HepG2 (cell line): ENCODE measurements at regions not wholly inside any gene's neighbourhood (a gene's known extent, or its start where the extent isn't known, plus 50 kb on each side); places are given as distances from the start of the nearest gene placed in this dataset.
A peak's percentile ranks its signal among the peaks of the same experiment; 100 is the strongest.

ENCODE experiments used
- ATAC-seq: fragments of 200-7000 bp; cut with Tn5 transposase; 3 replicates; pipeline ENCODE4 v1.9.1; 2020; ENCODE audit warnings: mild to moderate bottlenecking, moderate library complexity
- BruUV-seq: library from RNA; stranded (reverse); fragments of 400-500 nt; replicated peaks from 2 replicates; lab custom pipeline; 2021; lab: Mats Ljungman, UMichigan
- CTCF ChIA-PET: fragments of 300-600 bp; formaldehyde crosslinking; extraction: SDS; loops from one replicate; lab custom pipeline; 2021; ENCODE audit warnings: low total read pairs, inconsistent platforms, low intra/inter-chr PET ratio; lab: Yijun Ruan, JAX
- POLR2A ChIA-PET: fragments of 350-600 bp; sonication (Branson Sonifier 250); formaldehyde crosslinking; loops from one replicate; lab custom pipeline; 2020; ENCODE audit warnings: antibody characterized with exemption, inconsistent platforms; lab: Yijun Ruan, JAX
- DNase-seq: peaks from one replicate; pipeline ENCODE4 v3.0.0-alpha.2; 2015; ENCODE audit warnings: low spot score
- FAIRE-seq: peaks from 3 replicates; lab custom pipeline; 2011; peaks lifted over from hg19 to GRCh38; lab: Jason Lieb, UNC
- H2AFZ ChIP-seq: one replicate; pipeline ENCODE4 v1.6.1; 2011; ENCODE audit warnings: low read length, inconsistent platforms
- H3K27ac ChIP-seq: fragments of 300-600 bp; 3 replicates; pipeline ENCODE4 v1.8.0; 2011; ENCODE audit warnings: mixed run types, mild to moderate bottlenecking, mixed read lengths, low read length, inconsistent platforms; ENCODE audit not compliant: insufficient read depth; ENCODE audit errors: extremely low read length
- H3K27me3 ChIP-seq, 2 experiments: fragments of 200-600 bp in 1 of 2; 2 replicates in 1 of 2; 3 replicates in 1 of 2; pipeline versions ENCODE4 v1.6.0 to v1.8.0; 2011; ENCODE audit warnings: low read length in 2 of 2, mild to moderate bottlenecking in 2 of 2, moderate library complexity in 2 of 2, inconsistent platforms in 1 of 2; ENCODE audit not compliant: insufficient read depth in 2 of 2, control insufficient read depth in 1 of 2
- H3K36me3 ChIP-seq, 2 experiments: fragments of 200-600 bp in 1 of 2; replicated peaks in 1 of 2; 2 replicates in 1 of 2; 3 replicates in 1 of 2; pipeline versions ENCODE4 v1.5.1 to v1.8.0; 2011; ENCODE audit warnings: low read length in 2 of 2, inconsistent platforms in 1 of 2; ENCODE audit not compliant: insufficient read depth in 2 of 2, control insufficient read depth in 1 of 2
- H3K4me1 ChIP-seq: 2 replicates; pipeline ENCODE4 v1.5.1; 2012; ENCODE audit warnings: low read length, inconsistent platforms; ENCODE audit not compliant: insufficient read depth
- H3K4me2 ChIP-seq: 2 replicates; pipeline ENCODE4 v1.6.0; 2011; ENCODE audit warnings: low read depth, low read length, inconsistent platforms
- H3K4me3 ChIP-seq, 3 experiments: fragments of 200-600 bp in 1 of 3; sonication (generic), shearing (Covaris generic) in 1 of 3; replicated peaks in 1 of 3; 2 replicates each; pipeline ENCODE4 v1.5.1; 2011 to 2016; ENCODE audit warnings: low read length in 3 of 3, inconsistent platforms in 2 of 3, low read depth in 2 of 3, mild to moderate bottlenecking in 2 of 3, control low read depth in 1 of 3, mixed read lengths in 1 of 3; ENCODE audit not compliant: insufficient read depth in 1 of 3
- H3K79me2 ChIP-seq: one replicate; pipeline ENCODE4 v1.6.1; 2011; ENCODE audit warnings: low read length, inconsistent platforms; ENCODE audit not compliant: insufficient read depth
- H3K9ac ChIP-seq: 2 replicates; pipeline ENCODE4 v1.6.0; 2011; ENCODE audit warnings: mild to moderate bottlenecking, low read depth, low read length, inconsistent platforms; ENCODE audit not compliant: insufficient read depth
- H3K9me3 ChIP-seq: 2 replicates; pipeline ENCODE4 v1.5.1; 2012; ENCODE audit warnings: mild to moderate bottlenecking, low read length
- H4K20me1 ChIP-seq: 2 replicates; pipeline ENCODE4 v1.6.0; 2011; ENCODE audit warnings: inconsistent platforms, mild to moderate bottlenecking, low read length, moderate library complexity; ENCODE audit not compliant: insufficient read depth
- ARID5B ChIP-seq: IDR thresholded peaks from 2 replicates; pipeline ENCODE4 v1.4.0; 2020; ENCODE audit warnings: mild to moderate bottlenecking, missing genetic modification reagents
- CEBPG ChIP-seq: IDR thresholded peaks from 2 replicates; pipeline ENCODE4 v1.6.1; 2016
- CSRNP2 ChIP-seq: sonication (generic); formaldehyde crosslinking; conservative IDR thresholded peaks from 2 replicates; pipeline ENCODE4 v1.8.0; 2022; ENCODE audit warnings: low read depth, missing genetic modification reagents
- HNF4A ChIP-seq: sonication (generic); formaldehyde crosslinking; IDR thresholded peaks from 2 replicates; pipeline ENCODE4 v1.4.0; 2020; ENCODE audit warnings: missing genetic modification reagents
- SMAD3 ChIP-seq: sonication (generic); formaldehyde crosslinking; IDR thresholded peaks from 2 replicates; pipeline ENCODE4 v1.4.0; 2020; ENCODE audit warnings: missing genetic modification reagents
- ZNF263 ChIP-seq: sonication (generic); formaldehyde crosslinking; IDR thresholded peaks from 2 replicates; pipeline ENCODE4 v1.4.0; 2020; ENCODE audit warnings: missing genetic modification reagents
- ZNF264 ChIP-seq: sonication (generic); formaldehyde crosslinking; IDR thresholded peaks from 2 replicates; pipeline ENCODE4 v1.4.0; 2020; ENCODE audit warnings: missing genetic modification reagents
- ZNF280B ChIP-seq: sonication (generic); formaldehyde crosslinking; IDR thresholded peaks from 2 replicates; pipeline ENCODE4 v1.5.0; 2020; ENCODE audit warnings: missing genetic modification reagents, mild to moderate bottlenecking, borderline replicate concordance
- ZNF75D ChIP-seq: sonication (generic); formaldehyde crosslinking; IDR thresholded peaks from 2 replicates; pipeline ENCODE4 v1.8.1; 2023; ENCODE audit warnings: missing genetic modification reagents, mild to moderate bottlenecking, borderline replicate concordance
- WGBS: methylation state at CpG from one replicate; pipeline ENCODE4 v1.1.6; 2017; ENCODE audit warnings: low lambda C conversion rate; 5-methylcytosine and 5-hydroxymethylcytosine counted together
- in situ Hi-C: cut with HindIII; loops from 2 replicates; pipeline ENCODE4 v1.10.0; 2017; ENCODE audit warnings: low pct_unique_long_range_greater_than_20kb; ENCODE audit not compliant: extremely low pct_ligation_motif_present
- intact Hi-C: fragments of 100-400 bp; cut with micrococcal nuclease; formaldehyde crosslinking; loops from one replicate; pipeline ENCODE4 v1.10.0; 2022; ENCODE audit not compliant: unreplicated experiment

DNA sequence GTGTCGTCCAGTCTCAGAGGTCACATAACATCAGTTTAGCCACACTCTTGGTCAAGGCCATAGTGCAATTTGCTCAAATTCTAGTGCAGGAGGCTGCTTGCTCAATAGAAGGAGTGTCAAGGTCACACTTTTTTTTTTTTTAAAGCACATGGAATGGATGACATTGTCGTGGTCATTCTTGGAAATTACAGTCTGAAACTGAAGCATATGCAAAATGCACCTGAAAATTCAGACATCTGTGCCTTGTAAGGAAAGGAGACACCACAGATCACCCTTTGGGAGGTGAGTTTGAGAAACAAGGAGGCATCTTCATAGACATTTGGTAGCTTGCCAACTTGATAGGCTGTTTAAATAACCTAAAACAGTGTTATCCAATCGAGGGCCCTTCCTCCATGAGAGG, 98.3 kb upstream of the ANKRD10 start (continued):
- TF ChIP-seq ARID5B (CRISPR knock-in tag) (peak; percentile 23; the same call in 1 of the 2 replicates), SMAD3 (no peak), ZNF263 (no peak), HNF4A (CRISPR knock-in tag) (peak; percentile 50), ZNF264 (CRISPR knock-in tag) (no peak), CEBPG (CRISPR knock-in tag) (peak; percentile 28; the same call in 1 of the 2 replicates)

GRCh38 chr13:111011899-111012298, 97.0 kb upstream of the ANKRD10 start:
- WGBS: 0% methylated on average over 1 of the region's 3 CpGs
- Histone ChIP-seq H2AFZ (no peak overlapping the region), H3K36me3 (no peaks in the 10 kb centered on the region), H3K27ac (no peak overlapping the region), H3K27me3 (no peaks in the 10 kb centered on the region; a peak in 1 of 5 replicates), H4K20me1 (no peaks in the 10 kb centered on the region), H3K9me3 (no peaks in the 10 kb centered on the region), H3K9ac (no peak overlapping the region), H3K4me3 (no peak overlapping the region), H3K4me2 (no peak overlapping the region)
- ATAC-seq (no peak), FAIRE-seq (no peak), DNase-seq (no peak)
- intact Hi-C loops: no loop called here
- POLR2A ChIA-PET: no interaction called here
- TF ChIP-seq ZNF75D (CRISPR knock-in tag) (no peak), CSRNP2 (CRISPR knock-in tag) (no peak), ZNF280B (CRISPR knock-in tag) (no peak)
- TF ChIP-seq, all 625 proteins: peak for 0
- CTCF ChIA-PET: no interaction called here
- H3K79me2 ChIP-seq: no peaks in the 10 kb centered on the region
- in situ Hi-C loops: no loop called here
- no TSS peak for BruUV-seq
- no peaks in the 10 kb centered on the region; the same call in 1 of the 2 replicates for H3K4me1 ChIP-seq
